GM18858 (cell line): ENCODE measurements at regions not wholly inside any gene's neighbourhood (a gene's known extent, or its start where the extent isn't known, plus 50 kb on each side); places are given as distances from the start of the nearest gene placed in this dataset.
"Not testable (repeated sequence)": the region's sequence is repeated elsewhere in the genome, so short reads cannot be mapped to it uniquely, and the experiment has no call there.

Source experiments
- ATAC-seq: cut with Tn5 transposase; IDR thresholded peaks from one replicate; pipeline ENCODE4 v1.9.1; 2021; ENCODE audit not compliant: unreplicated experiment

GRCh38 chr3:178203650-178204049 is 332.6 kb upstream of the KCNMB2 start:
- ATAC-seq = no peak

GRCh38 chr3:178205740-178206139 is 330.5 kb upstream of the KCNMB2 start:
- no peak for ATAC-seq

- no peak for ATAC-seq
Measured at GRCh38 chr3:178206521-178206920, 329.7 kb upstream of the KCNMB2 start.

- not testable (repeated sequence) for ATAC-seq
Measured at GRCh38 chr3:178207161-178207560, 329.1 kb upstream of the KCNMB2 start.

- not testable (repeated sequence) for ATAC-seq
Measured at GRCh38 chr3:178207627-178208026, 328.6 kb upstream of the KCNMB2 start.

- ATAC-seq = not testable (repeated sequence)
Measured at GRCh38 chr3:178209116-178209515, 327.1 kb upstream of the KCNMB2 start.

GRCh38 chr3:178209618-178210017 is 326.6 kb upstream of the KCNMB2 start:
- not testable (repeated sequence) for ATAC-seq

- not testable (repeated sequence) for ATAC-seq
Measured at GRCh38 chr3:178211086-178211485, 325.1 kb upstream of the KCNMB2 start.

GRCh38 chr3:178217479-178217878 is 318.8 kb upstream of the KCNMB2 start:
- ATAC-seq = no peak

GRCh38 chr3:178218231-178218630 is 318.0 kb upstream of the KCNMB2 start:
- ATAC-seq = no peak

GRCh38 chr3:178219661-178220060 is 316.6 kb upstream of the KCNMB2 start:
- ATAC-seq = not testable (repeated sequence)

GRCh38 chr3:178223876-178224275 is 312.4 kb upstream of the KCNMB2 start:
- no peak for ATAC-seq

- no peak for ATAC-seq
Measured at GRCh38 chr3:178226094-178226493, 310.1 kb upstream of the KCNMB2 start.

GRCh38 chr3:178231645-178232044 is 304.6 kb upstream of the KCNMB2 start:
- no peak for ATAC-seq

GRCh38 chr3:178233371-178234071 is 302.7 kb upstream of the KCNMB2 start:
- no peak for ATAC-seq

- ATAC-seq = no peak
Measured at GRCh38 chr3:178236555-178237277, 299.5 kb upstream of the KCNMB2 start.

GRCh38 chr3:178238179-178238578 is 298.1 kb upstream of the KCNMB2 start:
- ATAC-seq = no peak

- ATAC-seq = no peak
Measured at GRCh38 chr3:178244733-178245709, 291.2 kb upstream of the KCNMB2 start.

- no peak for ATAC-seq
Measured at GRCh38 chr3:178246004-178246403, 290.2 kb upstream of the KCNMB2 start.

GRCh38 chr3:178255315-178255714 is 280.9 kb upstream of the KCNMB2 start:
- no peak for ATAC-seq

- no peak for ATAC-seq
Measured at GRCh38 chr3:178257491-178257890, 278.7 kb upstream of the KCNMB2 start.
